ENCODE measurements at regions not wholly inside any gene's neighbourhood (a gene's known extent, or its start where the extent isn't known, plus 50 kb on each side); places are given as distances from the start of the nearest gene placed in this dataset.
"Not testable (repeated sequence)": the region's sequence is repeated elsewhere in the genome, so short reads cannot be mapped to it uniquely, and the experiment has no call there.

- H3K9me3 Mint-ChIP-seq; H3K36me3 ChIP-seq (ENCODE audit: insufficient read depth, low read length); H3K9me3 ChIP-seq (ENCODE audit: control insufficient read depth in 1 of 2, low read length in 2 of 2); H3K27me3 ChIP-seq (ENCODE audit: insufficient read depth, low read length); intact Hi-C loops (cut with micrococcal nuclease); H3K36me3 Mint-ChIP-seq; CTCF ChIA-PET (ENCODE audit: partially characterized antibody); POLR2A ChIA-PET (ENCODE audit: partially characterized antibody); H3K4me3 ChIP-seq (ENCODE audit: low read length in 2 of 2); H3K27me3 Mint-ChIP-seq: not testable (repeated sequence)
- Histone ChIP-seq H3K4me1 (ENCODE audit: insufficient read depth, low read length) (peaks cover 15% of the 10 kb centered on the region), H3K27ac (ENCODE audit: low read depth, low read length) (peak overlapping the region; percentile 89)
- peak overlapping the region; percentile 97 to 100 (median 100) for H3K27ac Mint-ChIP-seq
- peaks cover 17 to 53% (median 32%) of the 10 kb centered on the region in 4 donors for H3K4me1 Mint-ChIP-seq
- DNase-seq, result peak; percentile 34 to 78 (median 42)
- peak overlapping the region; percentile 97 to 98 (median 98) for H3K4me3 Mint-ChIP-seq
Observed at GRCh38 chr1:149635290-149635899, 51.7 kb downstream of the PPIAL4C start.

GRCh38 chr1:149636286-149637122 lies 52.9 kb downstream of the PPIAL4C start:
- POLR2A ChIA-PET (ENCODE audit: partially characterized antibody); H3K27me3 Mint-ChIP-seq; H3K9me3 ChIP-seq (ENCODE audit: control insufficient read depth in 1 of 2, low read length in 2 of 2); H3K9me3 Mint-ChIP-seq; CTCF ChIA-PET (ENCODE audit: partially characterized antibody); intact Hi-C loops (cut with micrococcal nuclease); H3K36me3 ChIP-seq (ENCODE audit: insufficient read depth, low read length); H3K36me3 Mint-ChIP-seq; H3K27me3 ChIP-seq (ENCODE audit: insufficient read depth, low read length): not testable (repeated sequence)
- H3K4me1 ChIP-seq (ENCODE audit: insufficient read depth, low read length), result peaks cover 10% of the 10 kb centered on the region
- Mint-ChIP-seq H3K4me1 (peaks cover 17 to 55% (median 31%) of the 10 kb centered on the region in 4 donors), H3K27ac (peak overlapping the region; percentile 97 to 100 (median 100)), H3K4me3 (peak overlapping the region; percentile 97 to 98 (median 98))
- peak overlapping the region; percentile 25 to 77 for H3K4me3 ChIP-seq (ENCODE audit: low read length in 2 of 2)
- DNase-seq, result peak; percentile 90 to 96 (median 91)
- H3K27ac ChIP-seq (ENCODE audit: low read depth, low read length), result peak overlapping the region; percentile 89

GRCh38 chr1:149638481-149638880 lies 54.8 kb downstream of the PPIAL4C start:
- H3K4me3 ChIP-seq (ENCODE audit: low read length in 2 of 2); POLR2A ChIA-PET (ENCODE audit: partially characterized antibody); H3K27ac ChIP-seq (ENCODE audit: low read depth, low read length); H3K9me3 Mint-ChIP-seq; DNase-seq; H3K9me3 ChIP-seq (ENCODE audit: control insufficient read depth in 1 of 2, low read length in 2 of 2); CTCF ChIA-PET (ENCODE audit: partially characterized antibody); intact Hi-C loops (cut with micrococcal nuclease); H3K36me3 Mint-ChIP-seq; H3K27me3 Mint-ChIP-seq; H3K27me3 ChIP-seq (ENCODE audit: insufficient read depth, low read length); H3K4me1 ChIP-seq (ENCODE audit: insufficient read depth, low read length); H3K36me3 ChIP-seq (ENCODE audit: insufficient read depth, low read length): not testable (repeated sequence)
- Mint-ChIP-seq H3K27ac (peak overlapping the region in 6 of 7 donors; percentile 9 to 89 (median 68)), H3K4me1 (peaks cover 18 to 55% (median 33%) of the 10 kb centered on the region in 4 donors), H3K4me3 (peak overlapping the region in 4 of 8 donors; percentile 17 to 61 (median 56))

GRCh38 chr1:149638901-149639658 lies 55.4 kb downstream of the PPIAL4C start:
- Mint-ChIP-seq H3K27ac (peak overlapping the region in 3 of 7 donors; percentile 9 to 76 (median 68)), H3K4me1 (peaks cover 15 to 49% (median 28%) of the 10 kb centered on the region in 4 donors), H3K4me3 (peak overlapping the region in 1 of 8 donors; percentile 57)
- H3K36me3 ChIP-seq (ENCODE audit: insufficient read depth, low read length); H3K4me1 ChIP-seq (ENCODE audit: insufficient read depth, low read length); H3K27me3 ChIP-seq (ENCODE audit: insufficient read depth, low read length); CTCF ChIA-PET (ENCODE audit: partially characterized antibody); H3K9me3 Mint-ChIP-seq; intact Hi-C loops (cut with micrococcal nuclease); H3K27ac ChIP-seq (ENCODE audit: low read depth, low read length); H3K27me3 Mint-ChIP-seq; H3K4me3 ChIP-seq (ENCODE audit: low read length in 2 of 2); H3K9me3 ChIP-seq (ENCODE audit: control insufficient read depth in 1 of 2, low read length in 2 of 2); POLR2A ChIA-PET (ENCODE audit: partially characterized antibody); H3K36me3 Mint-ChIP-seq; DNase-seq: not testable (repeated sequence)

DNA sequence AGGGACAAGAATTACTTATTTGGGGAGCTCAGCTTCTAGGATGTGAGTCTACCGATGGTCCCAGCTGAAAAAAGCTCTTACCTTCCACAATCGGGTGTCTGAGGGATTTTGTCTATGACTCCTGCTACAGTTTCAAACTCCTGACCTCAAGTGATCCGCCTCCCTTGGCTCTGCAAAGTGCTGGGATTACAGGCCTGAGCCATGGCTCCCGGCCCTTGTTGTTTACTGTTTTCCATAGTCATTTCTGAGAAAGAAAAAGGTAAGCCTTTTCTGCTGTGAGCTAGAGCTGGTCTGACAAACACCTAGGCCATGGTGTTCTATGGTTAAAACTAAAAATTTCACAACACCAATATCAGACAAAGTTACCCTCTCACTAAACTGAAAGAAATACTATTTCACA lies 57.5 kb downstream of the PPIAL4C start:
- H3K36me3 Mint-ChIP-seq; H3K9me3 Mint-ChIP-seq; H3K4me3 ChIP-seq (ENCODE audit: low read length in 2 of 2); H3K4me3 Mint-ChIP-seq; intact Hi-C loops (cut with micrococcal nuclease); H3K36me3 ChIP-seq (ENCODE audit: insufficient read depth, low read length); H3K27ac ChIP-seq (ENCODE audit: low read depth, low read length); DNase-seq; CTCF ChIA-PET (ENCODE audit: partially characterized antibody); H3K27me3 ChIP-seq (ENCODE audit: insufficient read depth, low read length); H3K27me3 Mint-ChIP-seq; H3K9me3 ChIP-seq (ENCODE audit: control insufficient read depth in 1 of 2, low read length in 2 of 2); POLR2A ChIA-PET (ENCODE audit: partially characterized antibody); H3K4me1 ChIP-seq (ENCODE audit: insufficient read depth, low read length): not testable (repeated sequence)
- Mint-ChIP-seq H3K4me1 (peaks cover 10 to 47% (median 26%) of the 10 kb centered on the region in 4 donors), H3K27ac (peak overlapping the region in 3 of 7 donors; percentile 6 to 81 (median 22))

DNA sequence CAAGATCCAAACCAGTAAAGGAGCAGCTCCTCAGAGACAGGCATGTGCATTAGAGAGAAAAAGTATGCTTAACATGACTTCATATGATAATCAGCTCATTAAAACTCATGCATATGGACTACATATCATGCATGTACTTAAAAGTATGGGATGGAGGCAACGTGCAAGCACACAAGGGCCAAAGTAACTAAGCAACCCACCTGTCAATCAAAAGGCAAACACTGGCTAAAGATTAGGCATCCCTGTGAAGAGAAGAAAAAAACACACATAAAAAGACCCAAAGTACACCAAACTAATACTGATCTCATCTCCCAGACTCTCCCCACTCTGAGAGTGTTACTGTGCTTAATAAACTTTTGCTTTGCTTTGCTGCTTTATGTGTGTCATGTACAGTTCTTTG lies 61.2 kb downstream of the PPIAL4C start:
- CTCF ChIA-PET (ENCODE audit: partially characterized antibody); H3K27me3 ChIP-seq (ENCODE audit: insufficient read depth, low read length); DNase-seq; H3K4me1 ChIP-seq (ENCODE audit: insufficient read depth, low read length); H3K27ac ChIP-seq (ENCODE audit: low read depth, low read length); H3K27me3 Mint-ChIP-seq; H3K36me3 ChIP-seq (ENCODE audit: insufficient read depth, low read length); H3K9me3 Mint-ChIP-seq; H3K36me3 Mint-ChIP-seq; intact Hi-C loops (cut with micrococcal nuclease); H3K9me3 ChIP-seq (ENCODE audit: control insufficient read depth in 1 of 2, low read length in 2 of 2); H3K4me3 ChIP-seq (ENCODE audit: low read length in 2 of 2): not testable (repeated sequence)
- Mint-ChIP-seq H3K4me3 (peak overlapping the region in 3 of 8 donors; percentile 35 to 54 (median 42)), H3K4me1 (peaks cover 5 to 24% (median 15%) of the 10 kb centered on the region in 4 donors), H3K27ac (peak overlapping the region in 6 of 7 donors; percentile 31 to 72 (median 54))
- POLR2A ChIA-PET (ENCODE audit: partially characterized antibody), result interaction anchor here (1.6 kb wide), 1 partner anchor 87 kb away, joined by 3 read pairs; no protein-coding TSS in a partner anchor

DNA sequence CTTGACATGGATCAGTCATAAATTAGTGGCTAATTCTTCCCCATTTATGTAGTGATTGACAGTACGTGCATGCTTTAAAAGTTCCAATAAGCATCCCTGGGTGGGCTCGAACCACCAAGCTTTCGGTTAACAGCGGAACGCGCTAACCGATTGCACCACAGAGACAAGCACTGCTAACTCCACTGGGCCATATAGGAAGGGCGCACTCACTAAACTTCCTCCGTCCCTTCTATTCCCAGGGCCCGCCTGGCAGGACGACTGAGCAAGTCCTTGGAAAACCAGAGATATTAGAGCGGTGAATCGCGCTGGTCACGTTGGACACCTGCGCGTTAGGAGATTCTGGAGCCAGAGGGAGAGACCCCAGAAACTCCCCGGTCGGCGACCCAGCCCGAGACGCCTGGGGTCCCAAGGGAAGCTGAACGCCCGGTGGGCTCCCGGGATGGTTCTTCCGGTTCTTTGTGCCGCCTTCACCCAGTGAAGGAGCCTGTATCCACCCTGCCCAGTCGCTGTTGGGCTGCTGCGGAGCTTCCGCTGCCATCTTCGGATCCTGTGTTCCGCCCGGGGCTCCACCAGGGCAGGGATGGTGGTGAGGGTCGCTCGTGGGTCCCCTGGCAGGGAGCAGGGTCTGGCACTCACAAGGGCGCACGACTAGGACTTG lies 62.8 kb downstream of the PPIAL4C start:
- H3K9me3 Mint-ChIP-seq; POLR2A ChIA-PET (ENCODE audit: partially characterized antibody); H3K36me3 Mint-ChIP-seq; H3K27me3 Mint-ChIP-seq; intact Hi-C loops (cut with micrococcal nuclease); H3K4me3 ChIP-seq (ENCODE audit: low read length in 2 of 2); H3K27ac ChIP-seq (ENCODE audit: low read depth, low read length); H3K4me1 ChIP-seq (ENCODE audit: insufficient read depth, low read length); H3K36me3 ChIP-seq (ENCODE audit: insufficient read depth, low read length); H3K27me3 ChIP-seq (ENCODE audit: insufficient read depth, low read length); CTCF ChIA-PET (ENCODE audit: partially characterized antibody); H3K9me3 ChIP-seq (ENCODE audit: control insufficient read depth in 1 of 2, low read length in 2 of 2): not testable (repeated sequence)
- peak in 1 of 5 donors; percentile 20 for DNase-seq
- Mint-ChIP-seq H3K4me3 (peak overlapping the region; percentile 87 to 92 (median 90)), H3K27ac (peak overlapping the region; percentile 72 to 92 (median 90)), H3K4me1 (peaks cover 4 to 19% (median 14%) of the 10 kb centered on the region in 4 donors)
